Skeletal muscle tissue (tissue), 3 donors: ENCODE measurements at regions not wholly inside any gene's neighbourhood (a gene's known extent, or its start where the extent isn't known, plus 50 kb on each side); places are given as distances from the start of the nearest gene placed in this dataset.
"Not testable (repeated sequence)": the region's sequence is repeated elsewhere in the genome, so short reads cannot be mapped to it uniquely, and the experiment has no call there.

Source experiments
- H3K27ac ChIP-seq: one replicate; pipeline ENCODE4 v1.7.0; 2013; ENCODE audit warnings: mild to moderate bottlenecking, low read depth, low read length, inconsistent platforms
- H3K27me3 ChIP-seq, 3 donors: one replicate each; pipeline ENCODE4 v1.7.0; 2013; ENCODE audit warnings: low read length in 3 of 3; ENCODE audit not compliant: control insufficient read depth in 3 of 3, insufficient read depth in 3 of 3
- H3K36me3 ChIP-seq, 3 donors: one replicate each; pipeline ENCODE4 v1.7.0; 2013; ENCODE audit warnings: low read length in 3 of 3; ENCODE audit not compliant: control insufficient read depth in 3 of 3, insufficient read depth in 3 of 3
- H3K4me1 ChIP-seq, 3 donors: one replicate each; pipeline ENCODE4 v1.7.0; 2013; ENCODE audit warnings: low read length in 3 of 3, mild to moderate bottlenecking in 3 of 3; ENCODE audit not compliant: control insufficient read depth in 3 of 3, insufficient read depth in 3 of 3
- H3K4me3 ChIP-seq, 3 donors: one replicate each; pipeline ENCODE4 v1.7.0; 2013; ENCODE audit warnings: low read length in 3 of 3
- H3K9ac ChIP-seq, 3 donors: one replicate each; pipeline ENCODE4 v1.7.0; 2013; ENCODE audit warnings: low read length in 3 of 3, mild to moderate bottlenecking in 3 of 3, moderate library complexity in 2 of 3, low read depth in 1 of 3
- H3K9me3 ChIP-seq, 3 donors: one replicate each; pipeline ENCODE4 v1.7.0; 2013; ENCODE audit warnings: low read length in 3 of 3; ENCODE audit not compliant: control insufficient read depth in 3 of 3
- donor health status: Osteomylitis.

- H3K4me1 ChIP-seq, H3K9me3 ChIP-seq, H3K9ac ChIP-seq, H3K36me3 ChIP-seq, H3K4me3 ChIP-seq, H3K27ac ChIP-seq, H3K27me3 ChIP-seq: not testable (repeated sequence)
Measured at GRCh38 chr10:34892521-34892920, 77.4 kb upstream of the PARD3 start.

- H3K36me3 ChIP-seq = no peaks in the 10 kb centered on the region
- H3K27me3 ChIP-seq = no peaks in the 10 kb centered on the region
- H3K9me3 ChIP-seq = no peaks in the 10 kb centered on the region
- H3K4me3 ChIP-seq = no peak overlapping the region
- no peak overlapping the region for H3K9ac ChIP-seq
- no peaks in the 10 kb centered on the region for H3K4me1 ChIP-seq
- H3K27ac ChIP-seq = no peak overlapping the region
Measured at GRCh38 chr10:34890939-34891338, 75.8 kb upstream of the PARD3 start.

GRCh38 chr10:34889004-34889869 is 74.1 kb upstream of the PARD3 start:
- Histone ChIP-seq H3K27me3 (no peaks in the 10 kb centered on the region), H3K4me1 (no peaks in the 10 kb centered on the region), H3K27ac (no peak overlapping the region), H3K9ac (no peak overlapping the region), H3K9me3 (no peaks in the 10 kb centered on the region), H3K36me3 (no peaks in the 10 kb centered on the region), H3K4me3 (no peak overlapping the region)

GRCh38 chr10:34886906-34887642 is 72.0 kb upstream of the PARD3 start:
- Histone ChIP-seq H3K27me3 (no peaks in the 10 kb centered on the region), H3K9me3 (no peaks in the 10 kb centered on the region), H3K36me3 (no peaks in the 10 kb centered on the region), H3K9ac (no peak overlapping the region), H3K4me3 (no peak overlapping the region), H3K27ac (no peak overlapping the region), H3K4me1 (no peaks in the 10 kb centered on the region)

GRCh38 chr10:34885898-34886297 is 70.8 kb upstream of the PARD3 start:
- no peaks in the 10 kb centered on the region for H3K36me3 ChIP-seq
- H3K4me3 ChIP-seq = no peak overlapping the region
- no peaks in the 10 kb centered on the region for H3K9me3 ChIP-seq
- H3K27ac ChIP-seq = no peak overlapping the region
- H3K9ac ChIP-seq = no peak overlapping the region
- H3K27me3 ChIP-seq = no peaks in the 10 kb centered on the region
- no peaks in the 10 kb centered on the region for H3K4me1 ChIP-seq

GRCh38 chr10:34885011-34885410 is 69.9 kb upstream of the PARD3 start:
- Histone ChIP-seq H3K9me3 (no peaks in the 10 kb centered on the region), H3K27ac (no peak overlapping the region), H3K36me3 (no peaks in the 10 kb centered on the region), H3K4me1 (no peaks in the 10 kb centered on the region), H3K27me3 (no peaks in the 10 kb centered on the region), H3K4me3 (no peak overlapping the region), H3K9ac (no peak overlapping the region)

GRCh38 chr10:34884272-34884952 is 69.3 kb upstream of the PARD3 start:
- H3K27me3 ChIP-seq = no peaks in the 10 kb centered on the region
- H3K27ac ChIP-seq = no peak overlapping the region
- no peaks in the 10 kb centered on the region for H3K36me3 ChIP-seq
- no peak overlapping the region for H3K4me3 ChIP-seq
- no peaks in the 10 kb centered on the region for H3K4me1 ChIP-seq
- no peak overlapping the region for H3K9ac ChIP-seq
- H3K9me3 ChIP-seq = no peaks in the 10 kb centered on the region

GRCh38 chr10:34880817-34881216 is 65.7 kb upstream of the PARD3 start:
- Histone ChIP-seq H3K27ac (no peak overlapping the region), H3K9ac (no peak overlapping the region), H3K36me3 (no peaks in the 10 kb centered on the region), H3K4me1 (no peaks in the 10 kb centered on the region), H3K27me3 (no peaks in the 10 kb centered on the region), H3K9me3 (no peaks in the 10 kb centered on the region), H3K4me3 (no peak overlapping the region)

GRCh38 chr10:34878651-34879050 is 63.6 kb upstream of the PARD3 start:
- H3K4me1 ChIP-seq, H3K36me3 ChIP-seq, H3K9me3 ChIP-seq, H3K4me3 ChIP-seq, H3K9ac ChIP-seq, H3K27me3 ChIP-seq, H3K27ac ChIP-seq: not testable (repeated sequence)

- H3K27me3 ChIP-seq = peaks cover 0 to 2% (median 0%) of the 10 kb centered on the region in 3 donors
Measured at GRCh38 chr10:34875061-34875460, 60.0 kb upstream of the PARD3 start.

More at GRCh38 chr10:34875061-34875460, 60.0 kb upstream of the PARD3 start:
- Histone ChIP-seq H3K27ac (no peak overlapping the region), H3K9ac (no peak overlapping the region), H3K4me1 (no peaks in the 10 kb centered on the region), H3K9me3 (no peaks in the 10 kb centered on the region), H3K36me3 (no peaks in the 10 kb centered on the region), H3K4me3 (no peak overlapping the region)
